Limb (tissue), 2 donors: ENCODE measurements at regions not wholly inside any gene's neighbourhood (a gene's known extent, or its start where the extent isn't known, plus 50 kb on each side); places are given as distances from the start of the nearest gene placed in this dataset.

Experiments used
- DNase-seq, 2 donors: peaks; one replicate each; pipeline ENCODE4 v3.0.0-alpha.2; 2016; ENCODE audit errors: extremely low spot score in 2 of 2

DNA sequence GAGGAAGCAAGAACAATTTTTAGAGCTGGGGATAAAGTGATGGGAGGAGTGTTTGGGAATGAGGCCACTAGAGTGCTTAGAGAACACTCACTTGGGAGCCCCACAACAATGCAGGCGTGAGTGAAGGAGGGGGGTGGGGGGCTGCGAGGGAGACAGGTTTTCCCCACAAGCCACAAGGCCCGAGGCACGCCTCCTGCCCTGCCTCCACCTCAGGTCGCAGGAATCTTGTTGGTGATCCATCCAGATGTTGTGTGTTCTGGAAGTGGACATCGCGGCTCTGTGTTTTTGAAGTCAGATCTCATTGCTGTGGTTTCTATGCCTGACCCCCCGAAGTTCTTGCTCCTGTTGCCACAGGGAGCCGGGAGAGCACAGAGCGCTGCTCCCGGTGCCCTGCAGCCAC is 178.0 kb upstream of the BMPER start:
- DNase-seq = no peak

DNA sequence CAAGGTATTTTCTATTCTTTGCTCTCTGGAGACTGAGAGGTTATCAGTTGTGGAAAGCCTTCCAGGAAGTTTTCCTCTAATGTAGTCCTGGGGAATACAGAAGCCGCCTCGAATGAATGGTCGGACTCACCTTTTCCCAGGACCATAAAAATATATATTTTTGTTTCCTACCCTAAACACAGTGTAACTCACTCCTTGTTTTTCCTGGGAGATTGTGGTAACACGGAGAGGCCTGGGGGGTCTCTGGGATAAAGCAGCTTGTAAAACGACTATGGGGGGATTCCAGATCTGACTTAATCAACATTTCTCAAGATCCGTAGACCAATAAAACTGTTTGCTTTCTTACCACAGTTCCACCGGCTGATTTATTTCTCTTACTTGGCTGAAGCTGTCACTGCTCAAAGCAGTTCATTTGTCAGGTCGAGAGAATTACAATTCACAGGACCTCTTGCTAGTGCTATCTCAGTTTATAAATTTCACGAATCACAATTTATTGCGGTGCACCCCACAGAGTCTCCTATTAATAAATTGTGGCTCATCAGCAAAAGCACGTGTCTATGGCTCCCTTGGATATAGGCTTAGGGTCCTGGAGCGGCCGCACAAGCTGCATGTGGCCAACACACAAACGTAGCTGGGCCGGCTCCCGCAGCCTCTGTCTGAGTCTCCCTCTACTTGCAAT is 176.3 kb upstream of the BMPER start:
- DNase-seq = no peak

DNA sequence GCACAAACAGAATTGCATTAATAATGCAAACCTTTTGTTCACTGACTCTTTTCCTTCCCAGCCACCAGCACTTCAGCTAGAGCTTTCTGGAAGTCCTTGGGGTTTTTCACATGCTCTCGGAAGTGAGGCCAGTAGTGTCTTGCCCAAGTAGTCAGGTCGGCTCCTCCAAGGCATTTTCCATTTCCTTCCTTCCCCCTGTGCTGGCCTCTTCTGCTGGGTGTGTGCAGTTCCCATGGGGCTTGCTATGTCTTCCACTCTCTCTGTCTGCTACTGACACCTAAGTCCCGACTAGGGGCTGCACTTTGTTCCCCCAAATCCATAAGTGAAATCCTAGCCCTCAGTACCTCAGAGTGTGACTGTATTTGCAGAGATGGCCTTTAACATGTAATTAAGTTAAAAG is 175.6 kb upstream of the BMPER start:
- no peak for DNase-seq

DNA sequence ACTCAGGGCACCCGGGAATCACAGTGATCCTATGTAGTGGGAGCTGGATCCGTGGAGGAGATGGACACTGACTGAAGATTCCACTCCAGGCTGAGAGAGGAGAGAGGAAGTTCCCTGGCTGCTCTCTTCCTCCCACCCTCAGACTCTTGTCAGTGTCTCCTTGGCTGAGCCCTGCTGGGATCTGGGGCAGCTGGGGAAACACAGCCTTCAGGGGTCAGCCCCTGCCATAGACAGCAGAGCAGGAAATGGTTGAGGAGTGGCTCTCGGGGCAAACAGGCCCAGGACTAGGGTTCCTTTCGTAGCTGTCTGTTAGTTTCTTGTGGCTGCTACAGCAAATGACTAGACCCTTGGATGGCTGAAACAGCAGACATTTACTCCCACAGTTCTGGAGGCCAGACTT is 174.4 kb upstream of the BMPER start:
- DNase-seq = no peak

DNA sequence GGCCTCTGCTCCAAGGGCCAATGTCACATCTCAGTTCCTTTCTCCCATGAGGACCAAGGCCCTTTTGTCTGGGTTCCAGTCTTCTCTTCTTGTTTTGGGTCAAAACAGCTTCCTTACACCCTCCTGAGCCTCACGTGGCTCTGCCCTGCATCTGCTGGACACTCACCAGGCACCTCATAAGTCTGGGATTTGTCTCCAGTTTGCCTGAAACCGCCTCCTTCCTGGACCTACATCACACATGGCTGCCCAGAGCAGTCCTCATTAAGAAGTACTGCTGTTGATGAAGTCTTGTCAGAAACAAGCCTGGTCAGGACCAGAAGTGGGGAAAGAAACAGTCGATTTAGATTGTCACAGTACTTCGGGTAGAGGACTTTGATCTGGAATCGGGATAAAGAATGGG is 173.4 kb upstream of the BMPER start:
- DNase-seq = no peak

DNA sequence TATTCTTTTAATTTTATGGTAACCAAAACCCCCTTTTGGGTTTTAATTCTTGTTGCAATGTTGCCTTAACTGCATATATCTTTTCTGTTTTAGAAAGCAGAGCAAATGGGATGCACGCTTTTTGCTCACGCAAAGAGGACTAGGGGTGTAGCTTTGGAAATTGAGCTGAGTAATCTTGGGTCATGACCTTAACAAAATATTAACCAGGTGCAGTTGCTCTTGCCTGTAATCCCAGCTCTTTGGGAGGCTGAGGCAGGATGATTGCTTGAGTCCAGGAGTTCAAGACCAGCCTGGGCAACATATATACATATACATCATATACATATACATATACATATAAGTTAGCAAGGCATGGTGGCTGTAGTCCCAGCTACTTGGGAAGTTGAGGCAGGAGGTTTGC is 172.9 kb upstream of the BMPER start:
- no peak for DNase-seq

DNA sequence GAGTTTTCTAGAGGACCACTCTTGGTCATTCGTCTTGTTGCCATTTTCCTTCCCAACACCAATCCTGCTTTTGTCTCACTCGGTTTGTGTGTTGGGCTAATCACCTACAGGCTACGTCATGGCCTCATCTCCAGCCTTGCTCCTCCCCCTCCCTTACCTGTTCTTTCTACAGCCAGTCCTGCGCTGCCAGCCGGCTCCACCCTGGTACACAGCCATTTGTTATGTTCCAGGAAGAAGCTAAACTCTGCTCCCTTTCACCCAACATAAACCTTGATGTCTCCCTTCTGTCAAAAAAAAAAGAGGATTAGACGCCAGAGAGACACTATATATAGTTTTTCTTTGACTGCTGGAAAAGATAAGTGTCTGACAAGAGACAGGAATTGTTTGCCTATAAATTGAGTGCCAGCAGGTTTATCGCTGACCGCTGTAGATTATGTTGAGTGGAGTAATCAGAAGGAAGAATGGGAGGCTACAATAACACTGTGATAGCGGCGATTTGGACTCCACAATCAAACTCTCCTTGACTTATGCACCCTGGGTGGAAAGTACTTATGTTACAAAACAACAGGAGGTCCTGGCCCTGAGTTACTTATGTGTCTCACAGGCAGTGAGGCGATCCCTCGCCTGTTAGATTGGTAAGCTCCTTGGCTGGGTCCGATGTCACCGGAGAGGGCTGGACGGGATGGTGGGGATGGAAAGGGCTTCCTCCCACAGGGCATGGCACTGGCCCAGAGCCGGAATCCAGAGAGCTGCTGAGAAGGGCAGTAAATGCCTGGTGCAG is 171.3 kb upstream of the BMPER start:
- DNase-seq = no peak

DNA sequence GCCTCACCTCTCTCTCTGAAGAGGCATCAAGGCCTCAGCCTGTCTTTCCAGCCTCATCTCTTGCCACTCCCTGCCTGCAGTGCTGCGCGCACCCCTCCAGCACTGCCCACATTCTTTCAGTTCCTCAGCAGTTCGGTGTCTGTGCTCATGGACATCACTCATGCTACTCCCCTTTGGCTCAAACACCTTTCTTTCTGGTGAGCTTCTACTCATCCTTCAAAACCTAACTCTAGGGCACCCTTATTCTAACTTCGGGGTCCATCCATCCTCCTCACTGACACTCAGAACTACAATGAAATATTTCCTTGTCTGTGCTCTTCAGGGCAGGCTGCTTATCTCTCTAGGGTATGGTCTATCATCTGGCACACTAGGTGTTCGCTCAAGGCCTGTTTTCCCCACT is 169.9 kb upstream of the BMPER start:
- DNase-seq = no peak

DNA sequence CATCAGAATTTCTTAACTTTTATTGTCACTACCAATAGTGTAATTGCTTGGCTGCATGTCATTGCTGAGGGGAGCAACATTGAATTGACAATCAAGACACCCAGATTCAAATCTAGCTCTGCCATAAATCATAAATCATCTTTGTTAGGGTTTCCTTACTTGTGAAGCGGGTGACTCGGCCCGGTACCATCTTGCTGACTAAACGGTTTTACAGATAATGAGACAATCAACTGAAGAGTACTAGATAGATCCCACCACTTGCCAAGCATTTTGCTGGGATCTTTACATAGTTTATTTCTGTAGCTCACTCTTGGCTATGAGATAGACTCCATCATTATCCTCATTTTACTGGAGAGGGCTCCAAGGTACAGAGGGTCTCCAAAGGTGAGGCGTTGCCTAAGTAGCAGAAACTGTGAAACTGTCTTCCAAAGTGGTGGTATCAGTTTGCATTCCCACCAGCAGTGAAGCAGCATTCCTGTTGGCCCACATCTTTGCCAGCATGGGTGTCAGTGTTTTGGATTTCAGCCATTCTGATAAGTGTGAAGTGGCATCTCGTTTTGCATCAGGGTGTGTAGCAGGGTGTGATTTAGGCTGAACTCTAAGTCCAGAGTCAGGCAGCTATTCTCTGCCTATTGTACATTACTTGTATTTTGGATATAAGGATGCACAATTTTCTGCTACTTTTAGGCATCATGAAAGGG is 168.7 kb upstream of the BMPER start:
- DNase-seq = no peak

DNA sequence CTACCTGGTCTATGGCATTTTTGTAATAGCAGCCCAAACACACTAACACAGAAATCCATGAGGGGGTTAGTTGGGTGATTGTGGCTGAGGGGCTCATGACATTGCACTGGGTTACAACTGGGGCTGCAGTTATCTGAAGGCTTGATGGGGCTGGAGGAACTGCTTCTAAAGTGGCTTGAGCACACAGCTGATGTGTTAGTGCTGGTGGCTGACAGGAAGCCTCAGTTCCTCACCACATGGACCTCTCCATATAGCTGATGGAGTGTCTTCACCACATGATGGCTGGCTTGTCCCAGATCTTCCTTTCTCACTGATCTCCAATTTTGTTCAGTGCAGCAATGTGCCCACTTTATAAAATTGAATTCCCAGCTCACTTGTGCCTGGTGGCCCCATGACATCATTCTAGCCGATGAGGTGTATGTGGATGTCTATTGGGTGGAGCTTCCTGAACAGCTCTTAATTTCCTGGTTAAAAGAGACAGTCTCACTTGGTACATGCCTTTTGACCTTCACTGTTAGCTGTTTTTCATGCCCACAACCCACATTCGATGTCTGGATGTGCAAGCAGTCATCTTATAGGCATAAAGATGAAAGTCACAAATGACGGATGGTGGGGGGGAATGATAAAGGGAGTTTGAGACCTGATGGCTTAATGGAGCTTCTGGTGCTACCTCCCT is 166.9 kb upstream of the BMPER start:
- no peak for DNase-seq

DNA sequence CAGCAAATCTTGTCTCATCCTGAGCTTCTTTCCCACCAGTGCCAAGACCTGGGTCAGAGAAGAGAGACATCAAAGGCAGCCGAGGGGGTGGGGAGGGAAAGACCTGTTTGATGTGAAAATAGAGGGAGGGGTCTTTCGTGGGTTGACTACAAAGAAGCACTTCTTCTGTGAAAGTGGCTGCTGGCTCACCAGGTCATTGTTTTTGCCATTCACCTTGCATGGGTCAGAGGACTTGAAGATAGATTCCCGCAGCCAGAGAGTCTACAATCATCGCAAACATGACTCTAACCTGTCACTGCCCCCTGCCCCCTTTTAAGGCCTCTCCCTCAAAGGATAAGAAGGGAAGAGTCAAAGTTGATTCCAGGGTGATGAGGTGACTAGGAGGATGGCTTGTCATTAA is 166.1 kb upstream of the BMPER start:
- DNase-seq = no peak

DNA sequence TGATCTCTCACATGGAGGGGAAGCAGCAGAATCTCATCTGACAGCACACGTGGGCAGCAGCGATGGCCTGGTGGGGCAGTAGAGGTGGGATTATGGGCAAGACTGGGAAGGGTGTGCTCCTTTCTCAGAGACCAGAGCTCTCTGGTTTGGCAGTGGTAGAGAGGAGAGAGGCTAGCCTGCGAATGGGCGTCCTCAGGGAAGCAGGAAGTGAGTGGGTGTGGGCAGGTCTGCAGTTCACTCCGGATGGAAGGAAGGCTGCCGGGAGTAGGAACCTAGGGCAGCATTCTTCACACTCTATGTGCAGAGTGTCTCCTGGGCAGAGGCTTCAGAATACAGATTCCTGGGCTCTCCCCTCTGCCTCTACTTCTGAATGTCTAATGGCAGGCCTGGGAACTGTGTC is 162.8 kb upstream of the BMPER start:
- no peak for DNase-seq

DNA sequence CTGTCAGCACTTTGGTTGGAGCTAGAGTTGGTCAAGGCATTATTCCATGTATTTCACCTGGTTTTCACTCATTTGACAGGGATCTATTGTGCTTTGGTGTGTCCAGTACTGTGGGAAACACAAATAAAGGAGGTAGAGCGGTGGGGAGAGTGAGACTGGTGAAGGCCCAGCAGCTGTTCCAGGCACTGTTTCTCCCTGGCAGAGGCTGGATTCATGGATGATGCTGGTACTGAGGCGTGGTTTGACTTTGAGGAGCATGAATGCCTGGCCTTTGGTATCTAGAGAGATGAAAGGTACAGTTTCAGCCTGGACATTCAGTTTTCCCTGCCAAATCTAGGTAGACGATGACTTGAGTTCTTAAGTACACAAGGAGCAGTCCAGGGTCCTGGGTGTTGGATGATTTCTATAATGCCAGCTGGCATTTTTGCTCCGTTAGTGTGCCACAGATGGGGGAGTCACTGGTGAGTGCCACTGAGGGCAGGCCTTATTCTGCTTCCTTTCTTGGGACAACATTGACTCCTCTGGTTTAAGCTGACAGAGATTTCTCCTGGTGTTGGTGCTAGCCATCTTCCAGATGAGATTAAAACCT is 162.2 kb upstream of the BMPER start:
- no peak for DNase-seq

DNA sequence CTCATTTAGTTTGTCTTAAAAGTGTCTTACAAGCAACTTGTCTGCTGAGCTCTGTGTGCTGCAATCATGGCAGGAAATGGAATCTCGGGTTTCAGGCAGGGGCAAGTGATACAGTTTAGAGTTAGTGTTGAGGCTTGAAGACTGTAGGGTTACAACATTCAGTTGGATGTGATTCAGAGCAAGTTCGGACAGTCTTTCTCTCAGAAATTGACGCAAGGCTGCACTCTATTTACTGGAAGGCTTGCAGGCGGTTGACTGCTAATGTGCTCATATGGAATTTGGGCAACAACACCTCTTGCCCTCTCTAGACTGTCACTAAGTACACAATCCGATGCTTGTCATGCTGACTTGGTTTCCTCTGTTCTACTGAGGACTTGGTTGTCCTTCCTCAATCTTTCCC is 161.7 kb upstream of the BMPER start:
- no peak for DNase-seq

DNA sequence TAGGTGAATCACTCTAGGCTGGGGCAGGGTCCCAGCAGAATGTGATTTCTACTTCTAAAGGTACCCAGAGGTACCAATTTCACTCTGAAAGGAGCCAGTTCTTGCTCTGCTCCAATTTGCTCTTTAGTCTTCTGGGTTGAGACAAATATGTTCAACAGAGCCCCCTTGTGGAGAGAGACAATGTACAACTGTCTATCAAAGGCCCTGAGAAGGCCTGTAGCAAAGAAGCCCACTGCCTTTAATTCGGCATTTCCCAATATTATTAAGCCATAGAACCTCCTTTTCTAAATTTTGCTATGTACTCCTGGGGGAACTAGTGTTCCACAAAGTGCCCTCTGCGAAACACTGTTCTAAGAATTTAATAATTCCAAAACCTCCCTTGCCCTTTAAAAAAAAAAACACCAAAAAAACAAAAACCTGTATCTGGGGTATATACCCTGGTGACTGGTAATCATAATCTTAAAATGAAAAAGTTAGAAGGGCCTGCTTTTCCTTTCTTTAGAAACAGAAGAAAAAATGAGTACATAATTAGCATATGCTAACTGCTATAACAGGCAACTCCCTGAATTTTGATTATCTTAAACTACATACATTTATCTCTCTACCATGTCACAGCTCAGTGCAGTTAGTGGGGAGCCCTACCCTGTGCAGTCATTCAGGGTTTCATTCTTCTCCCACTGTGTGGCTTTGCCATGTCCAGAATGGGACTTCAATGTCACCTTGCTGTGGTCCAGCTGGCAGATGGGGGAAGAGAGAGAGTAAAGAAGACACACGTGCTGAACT is 160.9 kb upstream of the BMPER start:
- DNase-seq = no peak

DNA sequence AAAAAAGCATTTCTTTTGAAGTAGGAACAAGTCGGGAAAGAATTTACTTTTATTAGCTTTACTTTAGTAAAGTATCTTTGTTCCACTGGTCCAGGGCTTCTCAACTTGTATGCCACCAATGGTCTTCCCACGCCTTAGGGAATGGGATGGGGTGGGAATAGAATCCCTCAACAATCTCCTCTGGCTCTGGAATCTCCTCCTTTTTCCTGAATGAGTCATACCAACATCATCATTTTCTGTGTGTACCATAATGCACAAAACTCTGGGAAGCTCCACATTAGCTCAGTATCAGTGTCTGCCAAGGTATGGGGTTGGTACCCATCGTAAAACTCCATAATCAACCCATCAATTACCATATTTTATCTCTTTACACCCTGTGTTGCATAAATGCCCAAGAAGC is 159.4 kb upstream of the BMPER start:
- DNase-seq = no peak

DNA sequence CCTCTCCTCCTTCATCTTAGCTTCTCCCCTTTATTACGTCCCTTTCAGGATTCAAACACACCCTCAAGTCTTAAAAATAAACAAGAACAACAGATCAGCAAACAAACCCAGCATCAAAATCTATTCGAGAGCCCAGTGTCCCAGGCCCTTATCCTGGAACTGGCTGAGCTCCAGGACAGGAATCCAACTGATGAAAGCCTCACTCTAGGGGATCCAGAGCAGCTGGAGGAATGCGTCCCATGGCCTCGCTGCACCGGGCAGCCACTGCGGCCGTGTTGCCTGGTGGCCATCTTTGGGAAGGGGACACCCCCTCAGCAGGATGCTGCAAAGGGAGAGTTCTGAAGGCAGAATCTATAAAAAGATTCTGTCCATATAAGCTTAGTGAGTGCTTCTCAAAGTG is 156.5 kb upstream of the BMPER start:
- no peak for DNase-seq

DNA sequence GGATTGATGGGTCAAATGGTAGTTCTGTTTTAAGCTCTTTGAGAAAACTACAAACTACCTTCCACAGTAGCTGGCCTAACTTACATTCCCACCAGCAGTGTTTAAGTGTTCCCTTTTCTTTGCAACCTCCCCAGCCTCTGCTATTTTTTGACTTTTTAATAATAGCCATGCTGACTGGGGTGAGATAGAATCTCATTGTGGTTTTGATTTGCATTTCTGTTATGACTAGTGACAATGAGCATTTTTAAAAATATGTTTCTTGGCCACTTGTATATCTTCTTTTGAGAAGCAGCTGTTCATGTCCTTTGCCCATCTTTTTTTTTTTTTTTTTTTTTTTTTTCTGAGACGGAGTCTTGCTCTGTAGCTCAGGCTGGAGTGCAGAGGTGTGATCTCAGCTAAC is 155.2 kb upstream of the BMPER start:
- no peak for DNase-seq

DNA sequence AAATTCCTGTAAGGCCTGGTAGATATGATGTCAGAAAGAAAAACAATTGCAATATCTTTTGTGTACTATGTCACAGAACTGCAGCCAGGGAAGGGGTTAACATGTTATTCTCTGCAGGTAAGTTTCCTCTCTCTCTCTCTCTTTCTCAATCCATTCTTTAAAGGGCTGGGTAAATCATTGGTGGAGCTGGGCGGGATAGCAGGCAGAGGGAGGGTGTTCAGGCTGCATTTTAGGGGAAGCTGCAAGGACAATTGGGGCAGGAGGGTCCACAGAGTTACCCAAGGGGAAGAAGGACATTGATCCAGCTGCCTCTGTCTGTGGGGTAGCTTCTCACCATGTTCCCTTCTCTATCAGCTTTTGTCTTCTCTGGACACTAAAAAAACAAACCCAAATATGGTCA is 153.9 kb upstream of the BMPER start:
- DNase-seq = no peak

DNA sequence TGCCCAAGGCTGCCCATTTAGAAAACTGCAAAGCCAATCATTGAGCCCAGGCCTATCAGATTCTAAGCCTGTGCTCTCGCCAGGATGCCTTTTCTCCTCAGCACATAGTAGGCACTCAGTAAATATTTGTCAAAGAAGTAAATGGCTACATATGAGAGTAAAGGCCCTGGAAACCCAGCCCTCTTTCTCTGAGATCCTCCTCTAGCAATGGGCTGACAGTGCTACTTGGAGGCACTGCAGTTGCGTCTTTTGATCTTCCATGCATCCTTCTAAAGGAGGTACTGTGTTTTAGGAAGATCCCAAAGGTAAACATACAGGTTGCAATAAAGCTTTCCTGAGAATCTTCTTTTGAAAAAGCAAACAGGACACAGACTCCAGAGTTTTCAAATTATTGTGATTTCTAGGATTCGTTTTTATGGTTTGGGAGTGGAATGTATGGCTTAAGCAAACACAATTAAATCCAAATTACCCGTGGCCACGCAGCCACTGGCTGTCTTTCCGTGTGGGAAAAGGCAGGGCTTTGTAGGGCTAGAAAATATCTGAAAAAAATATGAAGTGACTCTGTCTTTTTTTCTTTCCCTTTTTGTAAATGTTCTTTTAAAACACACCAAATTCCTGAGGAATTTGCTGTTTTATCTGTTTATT is 151.3 kb upstream of the BMPER start:
- no peak for DNase-seq
